Esophagus muscularis mucosa (tissue), 4 donors: ENCODE measurements at regions not wholly inside any gene's neighbourhood (a gene's known extent, or its start where the extent isn't known, plus 50 kb on each side); places are given as distances from the start of the nearest gene placed in this dataset.

Source experiments
- CTCF ChIP-seq, 3 experiments: fragments of 200-600 bp in 2 of 3; fragments of 450-650 bp in 1 of 3; sonication (generic) in 2 of 3; IDR thresholded peaks; one replicate each; pipeline ENCODE4 v1.5.1; 2017 to 2019; ENCODE audit warnings: antibody characterized with exemption in 3 of 3, mild to moderate bottlenecking in 2 of 3, moderate library complexity in 1 of 3
- EP300 ChIP-seq: sonication (generic); formaldehyde crosslinking; IDR thresholded peaks from one replicate; pipeline ENCODE4 v1.6.1; 2017; ENCODE audit warnings: antibody characterized with exemption
- POLR2A ChIP-seq: fragments of 450-650 bp; IDR thresholded peaks from one replicate; pipeline ENCODE4 v1.6.1; 2017; ENCODE audit warnings: antibody characterized with exemption, moderate library complexity, mild to moderate bottlenecking, low read depth
- POLR2AphosphoS5 ChIP-seq, 2 donors: sonication (generic); formaldehyde crosslinking; IDR thresholded peaks; one replicate each; pipeline ENCODE4 v1.6.1; 2017; ENCODE audit warnings: antibody characterized with exemption in 2 of 2

- TF ChIP-seq POLR2A (no peak), CTCF (IDR thresholded peaks at IDR 0.05) (no peak), EP300 (no peak), POLR2AphosphoS5 (IDR thresholded peaks at IDR 0.05) (no peak)
Observed at GRCh38 chr1:60923389-60924087, 158.8 kb upstream of the NFIA start.
